ENCODE measurements at regions not wholly inside any gene's neighbourhood (a gene's known extent, or its start where the extent isn't known, plus 50 kb on each side); places are given as distances from the start of the nearest gene placed in this dataset.

DNA sequence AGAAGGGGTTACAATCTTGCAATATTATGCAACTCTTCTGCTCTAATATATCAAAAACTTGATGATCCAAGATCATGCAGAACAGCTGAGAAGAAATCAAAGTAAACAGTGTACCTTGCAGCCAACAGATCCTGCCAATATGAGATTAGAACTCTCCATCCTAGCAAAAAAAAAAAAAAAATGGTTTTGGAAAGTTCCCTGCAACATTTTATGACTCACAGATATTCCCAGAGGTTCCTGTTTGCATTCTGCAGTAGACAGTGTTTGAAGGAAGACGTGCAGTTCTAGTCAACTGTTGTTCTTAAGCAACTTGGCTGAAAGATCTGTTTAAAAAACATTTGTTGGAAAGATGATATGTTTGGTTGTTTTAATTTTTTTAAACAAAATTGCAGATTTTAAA, 103.6 kb upstream of the WDR75 start:
- ATAC-seq (peak; percentile 69), DNase-seq (peak in 1 of 4 donors; percentile 59)
- Histone ChIP-seq H3K27ac (peak overlapping the region in 1 of 2 donors; percentile 37), H3K4me1 (no peaks in the 10 kb centered on the region), H3K4me3 (no peak overlapping the region), H3K36me3 (no peaks in the 10 kb centered on the region), H3K9me3 (peaks cover 0 to 15% of the 10 kb centered on the region in 2 donors), H3K27me3 (no peaks in the 10 kb centered on the region)
- intact Hi-C loops (cut with DNase I) = no loop called here
- TF ChIP-seq, protein P1, sequence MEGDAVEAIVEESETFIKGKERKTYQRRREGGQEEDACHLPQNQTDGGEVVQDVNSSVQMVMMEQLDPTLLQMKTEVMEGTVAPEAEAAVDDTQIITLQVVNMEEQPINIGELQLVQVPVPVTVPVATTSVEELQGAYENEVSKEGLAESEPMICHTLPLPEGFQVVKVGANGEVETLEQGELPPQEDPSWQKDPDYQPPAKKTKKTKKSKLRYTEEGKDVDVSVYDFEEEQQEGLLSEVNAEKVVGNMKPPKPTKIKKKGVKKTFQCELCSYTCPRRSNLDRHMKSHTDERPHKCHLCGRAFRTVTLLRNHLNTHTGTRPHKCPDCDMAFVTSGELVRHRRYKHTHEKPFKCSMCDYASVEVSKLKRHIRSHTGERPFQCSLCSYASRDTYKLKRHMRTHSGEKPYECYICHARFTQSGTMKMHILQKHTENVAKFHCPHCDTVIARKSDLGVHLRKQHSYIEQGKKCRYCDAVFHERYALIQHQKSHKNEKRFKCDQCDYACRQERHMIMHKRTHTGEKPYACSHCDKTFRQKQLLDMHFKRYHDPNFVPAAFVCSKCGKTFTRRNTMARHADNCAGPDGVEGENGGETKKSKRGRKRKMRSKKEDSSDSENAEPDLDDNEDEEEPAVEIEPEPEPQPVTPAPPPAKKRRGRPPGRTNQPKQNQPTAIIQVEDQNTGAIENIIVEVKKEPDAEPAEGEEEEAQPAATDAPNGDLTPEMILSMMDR (IDR thresholded peaks at IDR 0.05) = no peak

DNA sequence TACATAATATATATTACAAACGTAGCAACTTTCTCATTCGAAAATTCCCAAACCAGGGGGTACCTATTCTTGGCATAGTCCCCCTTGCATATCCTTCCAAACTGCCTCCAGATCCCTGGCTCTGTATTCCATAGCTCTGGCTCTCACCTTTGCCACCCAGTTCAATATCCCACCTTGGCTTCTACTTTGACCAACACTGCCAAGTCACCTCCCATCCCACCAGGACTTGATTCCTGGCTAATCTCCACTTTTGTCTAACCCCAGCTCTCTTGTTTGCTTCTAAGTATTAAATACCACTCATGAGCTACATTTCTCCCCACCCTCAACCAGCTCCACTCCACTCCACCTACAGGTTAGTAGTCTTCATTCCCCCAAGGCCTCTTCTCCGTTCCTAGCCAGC, 103.2 kb upstream of the WDR75 start:
- no peak for ATAC-seq
- intact Hi-C loops (cut with DNase I) = no loop called here
- H3K27ac ChIP-seq = peak overlapping the region in 1 of 2 donors; percentile 37

DNA sequence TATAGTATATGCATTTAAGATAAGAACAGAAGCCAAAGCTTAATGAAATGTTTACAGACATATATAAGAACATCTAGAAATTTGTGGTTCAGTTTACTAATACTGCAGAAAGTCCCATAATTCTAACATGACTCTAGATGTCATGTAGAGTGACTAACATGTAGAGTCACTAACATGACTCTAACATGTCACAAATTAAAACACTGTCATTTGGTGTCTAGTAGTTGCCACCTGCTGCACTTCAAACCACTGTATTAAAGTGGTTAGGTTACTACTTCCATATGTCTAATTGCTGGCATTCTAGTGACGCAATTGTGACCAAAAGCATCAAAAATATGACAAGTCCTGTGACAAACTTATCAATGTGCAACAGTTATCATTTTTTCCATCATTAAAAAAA, 100.2 kb upstream of the WDR75 start:
- DNase-seq (no peak), ATAC-seq (no peak)
- Histone ChIP-seq H3K36me3 (no peaks in the 10 kb centered on the region), H3K27me3 (no peaks in the 10 kb centered on the region), H3K4me1 (no peaks in the 10 kb centered on the region), H3K9me3 (peaks cover 0 to 15% of the 10 kb centered on the region in 2 donors), H3K4me3 (no peak overlapping the region), H3K27ac (no peak overlapping the region)
- intact Hi-C loops (cut with DNase I) = no loop called here
- TF ChIP-seq, protein P1 (IDR thresholded peaks at IDR 0.05) = no peak

More for the DNA sequence above, 103.2 kb upstream of the WDR75 start:
- Histone ChIP-seq H3K4me3 (no peak overlapping the region), H3K4me1 (no peaks in the 10 kb centered on the region), H3K36me3 (no peaks in the 10 kb centered on the region), H3K9me3 (peaks cover 0 to 15% of the 10 kb centered on the region in 2 donors), H3K27me3 (no peaks in the 10 kb centered on the region)
- TF ChIP-seq, protein P1 (IDR thresholded peaks at IDR 0.05) = no peak
- DNase-seq = no peak

DNA sequence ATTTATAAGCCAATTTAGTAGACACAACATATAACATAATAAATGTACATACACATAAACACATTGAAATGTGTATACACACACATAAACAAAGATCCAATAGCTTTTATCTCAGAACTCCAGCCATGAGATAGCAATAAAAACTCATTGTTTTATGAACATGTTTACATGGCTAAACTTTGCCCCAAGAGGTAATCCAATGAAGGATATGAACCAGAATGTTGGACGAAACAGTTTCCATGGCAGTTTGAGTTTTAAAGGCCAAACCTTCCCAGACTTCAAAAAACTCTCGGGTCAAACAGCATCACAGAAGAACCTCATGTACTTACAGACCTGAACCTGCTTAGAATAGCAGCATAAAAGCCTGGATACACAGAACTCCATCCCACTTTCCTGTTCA, 97.2 kb upstream of the WDR75 start:
- ATAC-seq (no peak), DNase-seq (no peak)
- intact Hi-C loops (cut with DNase I) = no loop called here

DNA sequence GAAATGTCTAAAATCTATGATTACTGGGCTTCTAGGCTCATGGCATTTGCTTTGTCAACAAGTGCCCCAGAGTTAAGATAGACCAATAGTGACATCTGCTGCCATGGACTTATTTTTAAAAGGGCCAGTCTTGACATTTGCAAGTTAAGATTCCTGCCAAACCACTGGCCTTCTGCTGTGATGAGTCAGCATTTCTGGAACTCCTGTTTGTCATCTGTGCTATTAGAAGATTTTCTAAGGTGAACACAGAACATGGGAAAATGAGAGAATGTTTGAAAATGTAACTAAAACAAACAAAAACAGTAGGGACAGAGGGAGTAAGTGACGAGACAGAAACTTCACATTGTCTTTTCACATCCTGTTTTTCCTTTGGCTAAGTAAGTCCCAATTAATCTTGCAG, 93.7 kb upstream of the WDR75 start:
- intact Hi-C loops (cut with DNase I) = no loop called here

More for the DNA sequence above, 97.2 kb upstream of the WDR75 start:
- Histone ChIP-seq H3K36me3 (no peaks in the 10 kb centered on the region), H3K4me1 (peaks cover 0 to 4% of the 10 kb centered on the region in 2 donors), H3K9me3 (peaks cover 0 to 11% of the 10 kb centered on the region in 2 donors), H3K27ac (no peak overlapping the region), H3K4me3 (no peak overlapping the region), H3K27me3 (no peaks in the 10 kb centered on the region)
- TF ChIP-seq, protein P1 (IDR thresholded peaks at IDR 0.05) = no peak

More for the DNA sequence above, 93.7 kb upstream of the WDR75 start:
- DNase-seq (peak in 2 of 4 donors; percentile 26 to 53), ATAC-seq (peak; percentile 75)
- Histone ChIP-seq H3K9me3 (no peaks in the 10 kb centered on the region), H3K27ac (peak overlapping the region in 1 of 2 donors; percentile 49), H3K4me3 (no peak overlapping the region), H3K27me3 (no peaks in the 10 kb centered on the region), H3K36me3 (no peaks in the 10 kb centered on the region), H3K4me1 (peaks cover 0 to 4% of the 10 kb centered on the region in 2 donors)
- TF ChIP-seq, protein P1 (IDR thresholded peaks at IDR 0.05) = no peak

All from left lung (tissue), 4 donors.